HG02981 (cell line): ENCODE measurements at regions not wholly inside any gene's neighbourhood (a gene's known extent, or its start where the extent isn't known, plus 50 kb on each side); places are given as distances from the start of the nearest gene placed in this dataset.

Source experiments
- ATAC-seq: cut with Tn5 transposase; IDR thresholded peaks from one replicate; pipeline ENCODE4 v1.9.1; 2021; ENCODE audit warnings: mild to moderate bottlenecking, moderate library complexity; ENCODE audit not compliant: unreplicated experiment

DNA sequence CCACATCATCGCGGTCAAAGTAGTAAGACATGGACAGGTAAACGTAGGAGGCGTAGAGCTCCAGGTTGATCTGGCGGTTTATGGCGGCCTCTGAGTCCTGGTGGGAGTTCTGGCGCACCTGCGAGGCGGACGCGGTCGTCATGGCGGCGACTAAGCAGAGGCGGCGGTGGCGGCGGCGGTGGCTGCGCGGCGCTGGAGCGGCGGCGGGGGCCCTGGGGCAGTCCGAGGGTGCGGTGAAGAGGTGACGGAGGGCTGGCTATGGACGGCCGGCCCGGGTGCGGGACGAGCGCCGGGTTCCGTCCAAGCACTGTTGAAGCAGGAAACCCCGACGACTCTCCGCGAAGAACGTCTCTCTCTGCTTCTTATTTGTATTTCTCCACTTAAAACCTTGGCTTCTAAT lies 484.3 kb upstream of the SGCG start:
- ATAC-seq, result no peak

- ATAC-seq, result no peak
Measured at GRCh38 chr13:22698467-22698866, 482.3 kb upstream of the SGCG start.

DNA sequence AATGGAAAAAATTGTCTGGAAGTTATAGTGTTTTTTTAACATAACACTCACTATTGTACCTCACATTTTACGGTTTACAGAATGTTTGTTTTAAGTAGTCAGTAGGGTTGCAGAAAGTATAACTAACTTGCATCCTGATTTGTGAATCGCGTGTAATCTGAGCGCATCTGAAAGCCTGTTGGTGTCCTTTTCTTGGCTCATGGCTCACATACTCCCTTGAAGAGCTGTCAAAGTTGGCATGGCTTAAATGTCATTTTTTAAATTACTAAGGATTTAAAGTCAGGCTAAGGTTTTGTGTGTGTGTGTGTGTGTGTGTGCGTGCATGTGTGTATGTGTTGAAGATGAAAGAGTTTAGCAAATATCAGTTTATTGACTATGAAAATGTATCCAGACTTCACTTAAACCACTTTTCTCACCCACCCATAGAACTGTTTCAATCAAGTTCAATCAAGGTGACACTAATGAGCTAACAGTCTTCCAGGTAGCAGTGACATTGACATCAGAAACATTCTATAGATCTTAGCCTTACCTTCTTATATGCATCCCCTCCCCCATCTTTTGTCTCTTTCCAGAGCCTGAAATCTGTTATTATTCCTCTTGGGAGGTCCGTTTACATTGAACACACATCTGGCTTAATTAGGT lies 480.4 kb upstream of the SGCG start:
- ATAC-seq, result no peak

DNA sequence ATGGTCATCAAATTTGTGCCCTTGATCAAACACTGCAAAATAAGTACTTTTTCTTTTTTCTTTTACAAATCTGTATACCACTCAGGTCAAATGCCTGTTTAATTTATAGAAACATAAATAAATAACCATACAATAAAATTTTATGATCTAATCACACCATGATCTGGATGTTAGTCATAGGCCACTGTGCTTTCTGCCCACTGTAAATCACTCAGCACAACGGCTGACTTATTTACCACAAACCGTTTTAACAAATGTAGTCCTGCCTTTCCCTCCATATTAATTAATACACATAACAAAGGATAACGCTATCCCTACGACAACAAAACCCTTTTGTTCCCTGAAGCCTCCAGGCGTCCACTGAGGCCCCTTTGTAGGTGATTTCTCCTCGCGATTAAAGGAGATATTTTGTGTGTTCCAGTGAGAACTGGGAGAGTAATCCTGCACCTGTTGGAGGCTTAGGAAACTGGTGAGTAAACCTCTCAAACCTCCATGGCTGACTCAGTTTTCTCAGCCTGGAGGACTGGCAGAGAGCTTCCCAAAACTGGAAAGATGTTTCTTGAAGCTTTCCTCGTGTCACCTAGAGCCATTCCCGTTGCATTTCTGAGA lies 477.1 kb upstream of the SGCG start:
- ATAC-seq, result no peak

GRCh38 chr13:22707946-22708345 lies 472.8 kb upstream of the SGCG start:
- no peak for ATAC-seq

- ATAC-seq, result no peak
Measured at GRCh38 chr13:22717036-22717435, 463.7 kb upstream of the SGCG start.

DNA sequence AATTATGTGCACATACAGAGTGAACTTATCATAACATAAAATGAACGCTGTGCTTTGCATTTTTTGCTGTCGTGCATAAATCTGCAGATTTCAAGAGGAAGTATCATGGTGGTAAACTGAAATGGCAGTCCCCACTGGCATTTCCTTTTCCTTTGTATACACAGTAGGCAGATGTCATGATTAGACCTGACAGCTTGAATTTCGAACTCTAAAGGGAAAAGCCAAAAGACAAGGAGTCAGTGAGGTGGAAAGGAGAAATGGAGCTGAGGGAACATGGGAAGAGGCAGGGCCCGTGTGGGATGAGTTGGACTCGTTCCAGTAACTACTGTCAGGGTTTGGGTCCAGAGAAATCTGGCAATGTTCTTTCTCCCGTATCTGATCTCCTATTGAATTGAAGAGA lies 454.1 kb upstream of the SGCG start:
- ATAC-seq, result no peak

- ATAC-seq, result no peak
Measured at GRCh38 chr13:22735011-22735995, 445.5 kb upstream of the SGCG start.

- ATAC-seq, result no peak
Measured at GRCh38 chr13:22736084-22736767, 444.6 kb upstream of the SGCG start.

GRCh38 chr13:22736768-22737092 lies 444.0 kb upstream of the SGCG start:
- no peak for ATAC-seq

DNA sequence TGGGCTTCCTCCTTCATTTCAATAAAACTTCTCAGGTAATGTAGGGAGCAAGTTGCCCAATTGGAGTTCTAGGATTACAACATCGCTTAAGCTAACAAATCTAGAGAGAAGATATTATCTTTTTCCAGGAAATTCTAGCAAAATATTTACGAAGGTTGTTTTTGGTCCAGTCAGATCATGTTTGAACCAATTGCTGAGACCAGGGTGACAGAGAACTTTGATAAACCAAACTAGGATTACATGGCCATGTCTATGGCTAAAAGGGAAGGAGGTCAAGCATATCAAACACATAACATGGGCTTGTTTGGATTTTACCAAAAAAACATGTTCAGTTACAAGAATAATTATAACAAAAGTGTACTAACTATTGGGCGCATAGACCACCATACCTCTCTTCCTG lies 442.4 kb upstream of the SGCG start:
- no peak for ATAC-seq

DNA sequence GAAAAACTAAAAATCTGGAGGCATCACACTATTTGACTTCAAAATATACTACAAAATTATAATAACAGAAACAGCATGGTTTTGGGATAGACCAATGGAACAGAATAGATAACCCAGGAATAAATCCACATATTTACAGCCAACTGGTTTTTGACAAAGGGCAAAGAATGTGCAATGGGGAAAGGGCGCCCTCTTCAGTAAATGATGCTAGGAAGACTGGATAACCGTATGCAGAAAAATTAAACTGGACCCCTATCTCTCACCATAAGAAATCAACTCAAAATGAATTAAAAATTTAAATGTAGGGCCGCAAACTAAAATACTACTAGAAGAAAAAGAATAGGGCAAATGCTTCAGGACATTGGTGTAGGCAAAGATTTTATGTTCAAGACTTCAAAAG lies 440.5 kb upstream of the SGCG start:
- ATAC-seq, result no peak

GRCh38 chr13:22744688-22745452 lies 435.9 kb upstream of the SGCG start:
- no peak for ATAC-seq

DNA sequence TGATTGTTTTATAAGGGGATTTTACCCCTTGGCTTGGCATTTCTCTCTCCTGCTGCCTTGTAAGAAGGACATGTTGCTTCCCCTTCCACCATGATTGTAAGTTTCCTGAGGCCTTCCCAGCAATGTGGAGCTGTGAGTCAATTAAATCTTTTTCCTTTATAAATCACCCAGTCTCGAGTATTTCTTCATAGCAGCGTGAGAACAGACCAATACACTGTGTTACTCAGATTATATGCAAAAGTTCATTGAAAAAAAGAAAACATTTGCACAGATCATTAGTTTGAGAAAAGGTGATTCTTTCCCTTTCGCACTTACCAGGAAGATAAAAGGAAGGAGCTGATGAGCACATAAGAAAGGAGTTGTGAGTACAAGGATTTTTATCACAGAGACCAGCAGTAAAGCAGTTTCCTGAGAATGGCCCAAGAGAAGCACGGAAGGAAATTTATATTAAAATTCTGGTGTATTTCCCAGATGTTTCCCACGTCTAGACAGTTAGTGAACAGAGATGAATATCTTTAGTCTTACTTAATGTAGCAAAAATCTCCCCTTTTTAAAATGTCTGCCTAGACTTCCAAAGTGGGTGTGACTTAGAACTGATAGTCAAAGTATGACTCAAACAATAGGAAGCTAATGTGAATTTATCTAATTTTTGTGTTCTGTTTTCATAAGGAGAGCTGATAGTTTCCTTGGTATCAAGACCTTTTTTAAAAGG lies 431.8 kb upstream of the SGCG start:
- ATAC-seq, result no peak

- ATAC-seq, result no peak
Measured at GRCh38 chr13:22749626-22750025, 431.2 kb upstream of the SGCG start.

DNA sequence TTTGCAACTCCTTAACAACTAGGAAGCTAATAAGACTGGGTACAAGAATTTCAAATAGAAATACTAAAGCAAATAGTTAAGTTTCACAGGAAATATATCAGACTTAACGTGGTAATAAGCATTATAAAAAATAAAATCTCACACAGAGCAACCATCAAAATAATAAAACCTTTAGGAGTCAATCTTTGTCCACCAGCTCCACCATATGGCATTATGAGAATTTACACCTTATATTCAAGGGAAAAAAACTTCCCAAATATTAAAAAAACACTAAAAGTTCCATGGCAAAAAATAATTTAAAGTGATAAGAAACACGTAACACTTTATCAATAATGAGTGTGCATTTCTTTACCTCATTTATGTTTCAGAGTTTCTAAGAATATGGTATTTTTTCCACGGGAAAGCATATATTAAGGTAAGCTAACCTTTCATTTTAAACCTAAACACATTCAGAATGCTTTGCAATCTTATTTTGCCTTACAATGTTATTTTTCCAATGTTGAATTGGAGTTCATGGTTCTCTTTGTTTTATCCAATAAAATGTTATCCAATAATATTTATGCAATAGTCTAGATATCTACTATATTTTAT lies 423.2 kb upstream of the SGCG start:
- no peak for ATAC-seq

DNA sequence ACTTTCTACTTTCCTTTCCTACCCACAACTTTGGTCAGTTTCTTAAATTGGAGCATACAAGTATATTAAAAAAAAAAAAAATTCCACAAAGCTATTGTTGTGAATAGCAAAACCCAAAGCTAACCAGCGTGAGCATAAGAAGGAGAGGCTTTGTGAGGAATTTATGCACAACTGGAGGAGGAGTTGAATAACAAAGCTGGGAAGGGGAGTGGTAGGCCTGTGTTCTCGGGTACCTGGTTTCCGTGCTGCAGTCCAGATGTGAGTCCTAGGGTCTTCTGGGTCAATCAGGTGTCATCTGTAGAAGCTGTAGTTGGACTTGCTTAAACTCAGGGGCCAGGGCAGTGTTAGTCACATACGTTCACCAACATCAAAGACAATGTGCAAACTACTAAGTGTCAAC lies 422.5 kb upstream of the SGCG start:
- ATAC-seq, result no peak

DNA sequence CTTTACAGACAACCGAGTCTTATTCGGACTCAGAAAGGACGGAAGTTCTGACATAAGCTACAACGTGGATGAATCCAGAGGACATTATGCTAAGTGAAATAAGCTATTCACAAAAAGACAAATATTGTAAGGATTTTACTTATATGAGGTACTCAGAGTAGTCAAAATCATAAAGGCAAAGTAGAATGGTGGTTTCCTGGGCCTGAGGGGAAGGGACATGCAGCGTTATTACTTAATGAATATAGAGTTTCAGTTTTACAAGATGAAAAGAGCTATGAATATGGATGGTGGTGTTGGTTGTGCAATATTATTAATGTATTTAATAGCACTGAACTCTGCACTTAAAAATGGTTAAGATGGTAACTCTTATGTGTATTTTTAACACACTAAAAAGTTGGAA lies 419.1 kb upstream of the SGCG start:
- ATAC-seq, result no peak

- no peak for ATAC-seq
Measured at GRCh38 chr13:22765547-22765946, 415.2 kb upstream of the SGCG start.

GRCh38 chr13:22770891-22771290 lies 409.9 kb upstream of the SGCG start:
- no peak for ATAC-seq
